Thymus (tissue), 11 donors: ENCODE measurements at regions not wholly inside any gene's neighbourhood (a gene's known extent, or its start where the extent isn't known, plus 50 kb on each side); places are given as distances from the start of the nearest gene placed in this dataset.

Experiments used
- DNase-seq, 9 donors: peaks; one replicate each; pipeline ENCODE4 v3.0.0-alpha.2; 2013; ENCODE audit warnings: low spot score in 9 of 9, low read depth in 6 of 9, missing footprints in 1 of 9
- H3K27ac ChIP-seq, 2 donors: one replicate each; pipeline ENCODE4 v1.5.1; 2013; ENCODE audit warnings: control low read depth in 1 of 2, low read depth in 1 of 2, low read length in 1 of 2, mild to moderate bottlenecking in 1 of 2, moderate library complexity in 1 of 2
- H3K27me3 ChIP-seq, 2 donors: one replicate each; pipeline ENCODE4 v1.5.1; 2013; ENCODE audit warnings: low read length in 1 of 2; ENCODE audit not compliant: control insufficient read depth in 2 of 2, insufficient read depth in 1 of 2
- H3K36me3 ChIP-seq, 2 donors: one replicate each; pipeline ENCODE4 v1.5.1; 2013; ENCODE audit warnings: low read length in 1 of 2, mild to moderate bottlenecking in 1 of 2, moderate library complexity in 1 of 2; ENCODE audit not compliant: control insufficient read depth in 2 of 2, insufficient read depth in 2 of 2
- H3K4me1 ChIP-seq, 2 donors: one replicate each; pipeline ENCODE4 v1.5.1; 2013; ENCODE audit warnings: low read length in 2 of 2; ENCODE audit not compliant: control insufficient read depth in 2 of 2, insufficient read depth in 2 of 2
- H3K4me3 ChIP-seq, 2 donors: one replicate each; pipeline ENCODE4 v1.5.1; 2013; ENCODE audit warnings: low read length in 2 of 2, control low read depth in 1 of 2, mild to moderate bottlenecking in 1 of 2
- H3K9me3 ChIP-seq, 2 donors: one replicate each; pipeline ENCODE4 v1.5.1; 2013; ENCODE audit warnings: low read length in 1 of 2, mild to moderate bottlenecking in 1 of 2; ENCODE audit not compliant: control insufficient read depth in 2 of 2, insufficient read depth in 1 of 2
- WGBS: extraction: QIAGEN DNeasy Blood & Tissue Kit; methylation state at CpG from one replicate; pipeline ENCODE4 v1.1.7; 2013; 5-methylcytosine and 5-hydroxymethylcytosine counted together
- donor health status: healthy.

DNA sequence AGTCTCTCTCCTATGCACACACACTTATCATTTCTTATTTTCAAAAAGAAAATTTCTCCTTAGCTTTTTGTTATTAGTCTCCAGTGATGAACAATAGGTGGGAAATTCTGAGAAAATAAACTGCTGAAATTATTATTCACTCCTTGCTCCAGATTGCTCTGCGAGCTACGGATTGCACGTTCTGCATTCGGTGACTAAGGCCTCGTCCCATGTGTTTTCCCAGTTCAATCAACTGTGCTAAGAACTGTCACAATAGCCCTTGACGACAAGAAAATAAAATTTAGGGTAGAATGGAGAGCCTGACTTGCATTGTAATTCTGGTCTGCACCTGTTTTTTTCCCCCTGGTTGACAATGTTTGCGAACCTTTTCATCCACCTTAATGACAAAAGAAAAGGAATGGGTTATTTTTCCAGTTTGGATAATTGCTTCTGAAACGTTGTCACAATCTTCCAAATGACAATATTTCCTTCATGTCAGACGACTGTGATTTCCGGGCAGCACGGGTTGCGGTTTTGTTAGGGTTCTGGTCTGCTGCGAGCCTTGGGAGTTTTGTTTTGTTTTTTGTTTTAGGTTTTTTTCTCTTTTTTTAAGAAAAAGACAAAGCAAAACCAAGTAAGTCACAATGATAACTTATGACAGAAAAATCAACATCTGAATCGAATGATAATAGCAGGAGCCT is 124.5 kb upstream of the NOCT start:
- no peak for DNase-seq
- Histone ChIP-seq H3K9me3 (no peaks in the 10 kb centered on the region), H3K27ac (no peak overlapping the region), H3K4me1 (no peaks in the 10 kb centered on the region), H3K36me3 (no peaks in the 10 kb centered on the region), H3K4me3 (no peak overlapping the region), H3K27me3 (no peaks in the 10 kb centered on the region)
- 85% methylated on average over 14 of the region's 14 CpGs for WGBS

DNA sequence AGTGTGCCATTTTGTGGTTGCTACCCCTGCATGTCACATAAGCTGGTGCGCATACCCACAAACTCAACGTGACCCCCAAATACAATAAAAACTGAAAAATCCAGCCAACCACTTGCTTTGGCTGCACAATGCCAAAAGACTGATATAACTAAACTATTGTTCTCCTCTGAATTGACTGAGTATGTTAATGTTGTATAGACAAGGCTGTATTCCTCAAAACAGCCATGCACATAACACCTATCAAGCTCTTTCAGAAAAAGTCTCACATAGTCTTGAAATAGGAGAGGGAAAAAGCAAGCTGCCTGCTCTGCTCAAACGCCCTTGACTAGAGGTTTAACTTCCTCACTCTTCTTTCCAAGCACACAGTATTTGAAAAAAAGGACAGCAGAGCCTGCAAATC is 126.4 kb upstream of the NOCT start:
- 69% methylated on average over 3 of the region's 3 CpGs for WGBS
- H3K9me3 ChIP-seq: no peaks in the 10 kb centered on the region
- no peak overlapping the region for H3K27ac ChIP-seq
- no peaks in the 10 kb centered on the region for H3K27me3 ChIP-seq
- no peak overlapping the region for H3K4me3 ChIP-seq
- DNase-seq: no peak
- H3K4me1 ChIP-seq: no peaks in the 10 kb centered on the region
- no peaks in the 10 kb centered on the region for H3K36me3 ChIP-seq

DNA sequence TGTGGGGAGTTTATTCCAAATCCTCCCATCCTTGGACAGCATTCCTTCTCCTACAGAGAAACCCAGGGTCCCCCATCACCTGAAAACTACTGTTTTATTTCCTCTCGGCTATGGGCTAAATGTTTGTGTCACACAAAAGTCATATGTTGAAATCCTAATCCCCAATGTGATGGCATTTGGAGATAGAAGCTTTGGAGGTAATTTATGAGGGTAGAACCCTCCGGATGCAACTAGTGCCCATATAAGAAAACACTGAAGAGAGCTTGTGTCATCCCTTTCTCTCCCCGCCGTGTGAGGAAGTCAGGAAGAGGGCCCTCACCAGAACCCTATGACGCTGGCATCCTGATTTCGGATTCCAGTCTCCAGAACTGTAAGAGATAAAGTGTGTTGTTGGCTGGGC is 127.8 kb upstream of the NOCT start:
- H3K4me1 ChIP-seq: no peaks in the 10 kb centered on the region
- H3K4me3 ChIP-seq: no peak overlapping the region
- H3K27me3 ChIP-seq: no peaks in the 10 kb centered on the region
- no peaks in the 10 kb centered on the region for H3K9me3 ChIP-seq
- no peak for DNase-seq
- H3K27ac ChIP-seq: no peak overlapping the region
- 96% methylated on average over 6 of the region's 6 CpGs for WGBS
- no peaks in the 10 kb centered on the region for H3K36me3 ChIP-seq

DNA sequence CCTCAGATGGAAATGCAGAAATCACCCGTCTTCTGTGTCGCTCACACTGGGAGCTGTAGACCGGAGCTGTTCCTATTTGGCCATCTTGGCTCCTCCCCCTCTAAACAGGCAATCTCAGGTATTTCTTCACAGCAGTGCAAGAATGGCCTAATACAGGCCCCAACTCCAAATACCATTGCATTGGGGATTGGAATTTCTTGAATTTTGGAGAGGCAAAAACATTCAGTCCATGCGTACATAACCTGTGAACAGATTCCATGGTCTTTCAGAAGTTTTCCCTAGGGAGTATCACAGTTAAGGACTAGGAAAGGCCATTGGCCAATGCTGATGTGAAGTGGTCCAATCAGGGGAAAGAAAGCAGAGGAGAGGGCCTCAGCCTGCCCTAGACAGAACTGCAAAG is 128.2 kb upstream of the NOCT start:
- DNase-seq: no peak
- no peak overlapping the region for H3K27ac ChIP-seq
- H3K4me1 ChIP-seq: no peaks in the 10 kb centered on the region
- WGBS: 97% methylated on average over 4 of the region's 4 CpGs
- no peaks in the 10 kb centered on the region for H3K27me3 ChIP-seq
- H3K9me3 ChIP-seq: no peaks in the 10 kb centered on the region
- H3K4me3 ChIP-seq: no peak overlapping the region
- H3K36me3 ChIP-seq: no peaks in the 10 kb centered on the region

DNA sequence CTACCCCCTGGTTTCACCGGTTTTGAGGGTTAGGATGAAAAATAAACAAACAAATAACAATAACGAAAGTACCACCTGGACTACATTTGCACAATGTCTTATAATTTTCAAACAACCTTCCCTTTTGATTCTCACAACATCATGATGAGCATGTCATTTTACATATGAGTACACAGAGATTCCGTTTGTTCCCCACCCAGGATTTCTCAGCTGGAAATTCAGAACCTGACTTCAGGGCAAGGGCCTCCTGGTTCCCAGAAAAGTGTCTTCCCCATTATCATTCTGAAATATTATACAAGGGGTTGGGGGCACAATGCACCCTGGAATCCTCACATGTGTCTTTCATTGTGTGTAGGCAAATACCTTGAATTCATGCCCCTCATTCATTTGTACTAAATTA is 135.8 kb upstream of the NOCT start:
- H3K4me1 ChIP-seq: no peaks in the 10 kb centered on the region
- H3K9me3 ChIP-seq: no peaks in the 10 kb centered on the region
- no peaks in the 10 kb centered on the region for H3K36me3 ChIP-seq
- no peak for DNase-seq
- no peak overlapping the region for H3K4me3 ChIP-seq
- H3K27me3 ChIP-seq: no peaks in the 10 kb centered on the region
- no peak overlapping the region for H3K27ac ChIP-seq
- 95% methylated on average over 3 of the region's 3 CpGs for WGBS

DNA sequence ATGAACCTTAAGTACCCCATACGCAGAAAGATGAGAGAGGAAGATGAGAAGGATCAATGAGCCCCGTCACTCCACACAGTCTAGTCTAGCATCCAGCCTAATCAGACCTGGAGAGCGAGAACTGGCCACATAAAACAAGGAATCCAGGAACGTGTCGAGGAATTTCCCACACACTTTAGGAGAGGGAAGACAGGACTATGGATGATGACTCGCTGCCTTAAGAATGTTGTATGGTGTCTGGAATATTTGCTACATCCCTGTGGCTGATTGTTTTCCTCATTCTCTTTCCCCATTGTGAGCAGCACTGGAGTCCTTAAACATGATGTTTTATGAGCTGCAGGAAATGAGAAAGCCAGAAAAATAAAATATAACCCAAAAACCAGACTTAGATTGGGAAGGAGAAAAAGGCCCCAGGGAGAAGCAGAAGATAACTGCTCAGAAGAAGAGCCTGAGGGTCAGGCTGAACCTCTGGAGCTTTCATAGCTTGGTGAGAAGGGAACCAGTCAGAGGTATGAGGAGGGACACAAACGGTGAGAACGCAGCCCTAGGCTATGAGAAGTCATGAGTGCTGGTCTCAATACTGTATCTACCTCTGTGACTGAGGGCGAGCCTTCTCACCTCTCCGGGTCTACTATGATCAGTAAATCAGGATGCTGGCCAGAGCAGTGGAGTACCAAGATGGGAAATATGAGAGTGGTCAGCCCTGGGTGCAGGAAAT is 139.5 kb upstream of the NOCT start:
- Histone ChIP-seq H3K27me3 (peaks cover 0 to 4% of the 10 kb centered on the region in 2 donors), H3K4me1 (no peaks in the 10 kb centered on the region), H3K27ac (no peak overlapping the region), H3K9me3 (no peaks in the 10 kb centered on the region), H3K4me3 (no peak overlapping the region), H3K36me3 (no peaks in the 10 kb centered on the region)
- no peak for DNase-seq
- WGBS: 93% methylated on average over 10 of the region's 10 CpGs

DNA sequence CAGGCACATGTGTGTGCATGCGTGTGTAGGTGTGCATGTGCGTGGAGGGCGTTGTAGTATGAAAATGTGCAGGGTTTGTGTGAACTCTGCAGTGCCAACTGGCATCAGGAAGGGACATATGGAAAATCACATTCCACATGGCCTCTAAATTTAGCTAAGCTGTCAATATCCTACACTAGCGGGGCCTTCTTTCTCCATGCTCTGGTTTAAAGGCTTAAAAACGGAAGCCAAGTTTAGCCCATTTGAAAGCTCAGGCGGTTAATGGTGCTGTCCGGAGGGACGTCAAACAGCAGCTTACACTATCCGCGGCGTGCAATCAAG is 144.1 kb upstream of the NOCT start:
- no peaks in the 10 kb centered on the region for H3K9me3 ChIP-seq
- WGBS: 83% methylated on average over 11 of the region's 11 CpGs
- no peak overlapping the region for H3K4me3 ChIP-seq
- no peak overlapping the region for H3K27ac ChIP-seq
- DNase-seq: no peak
- peaks cover 0 to 4% of the 10 kb centered on the region in 2 donors for H3K27me3 ChIP-seq
- no peaks in the 10 kb centered on the region for H3K4me1 ChIP-seq
- H3K36me3 ChIP-seq: no peaks in the 10 kb centered on the region

DNA sequence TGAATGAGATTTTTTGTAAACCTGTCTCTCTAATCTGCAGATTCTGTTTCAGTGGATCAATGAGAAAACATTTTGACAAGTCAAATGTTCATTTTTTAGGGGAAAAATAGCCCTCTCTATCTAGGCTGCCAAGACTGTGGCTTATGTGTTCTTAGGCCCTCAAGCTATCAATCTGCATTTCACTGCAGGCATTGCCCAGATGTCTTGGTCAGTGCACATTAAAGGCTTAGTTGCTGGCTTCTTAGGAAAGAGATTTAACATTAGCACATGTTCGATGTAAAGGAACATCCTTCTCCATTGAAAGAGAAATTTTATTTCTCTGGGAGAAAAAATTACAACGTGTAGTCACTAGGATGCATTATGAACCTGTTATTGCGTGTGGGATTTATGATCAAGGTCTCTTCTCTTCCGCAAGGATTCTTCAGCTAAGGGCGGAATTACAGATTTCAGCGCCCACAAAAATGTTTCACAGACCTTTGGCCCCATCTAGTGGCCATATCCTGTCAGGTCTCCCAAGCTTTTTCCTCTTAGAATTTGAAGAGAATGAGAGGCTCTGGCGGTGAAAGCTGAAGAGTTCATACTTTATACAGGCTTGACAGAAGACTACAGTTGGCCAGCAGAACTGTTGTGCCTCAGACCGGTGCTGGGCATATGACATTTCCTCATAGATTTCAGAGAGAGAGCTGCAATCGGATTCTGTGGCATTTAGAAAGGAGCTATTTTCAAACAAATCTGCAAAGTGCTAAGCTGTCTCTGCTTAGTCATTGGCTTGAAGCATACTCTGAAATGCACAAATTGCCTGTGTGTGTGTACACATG is 144.6 kb upstream of the NOCT start:
- H3K27ac ChIP-seq: no peak overlapping the region
- H3K27me3 ChIP-seq: peaks cover 0 to 7% of the 10 kb centered on the region in 2 donors
- peak; percentile 10 to 66 (median 30) for DNase-seq
- no peaks in the 10 kb centered on the region for H3K4me1 ChIP-seq
- no peak overlapping the region for H3K4me3 ChIP-seq
- no peaks in the 10 kb centered on the region for H3K36me3 ChIP-seq
- WGBS: 14% methylated on average over 9 of the region's 9 CpGs
- no peaks in the 10 kb centered on the region for H3K9me3 ChIP-seq

DNA sequence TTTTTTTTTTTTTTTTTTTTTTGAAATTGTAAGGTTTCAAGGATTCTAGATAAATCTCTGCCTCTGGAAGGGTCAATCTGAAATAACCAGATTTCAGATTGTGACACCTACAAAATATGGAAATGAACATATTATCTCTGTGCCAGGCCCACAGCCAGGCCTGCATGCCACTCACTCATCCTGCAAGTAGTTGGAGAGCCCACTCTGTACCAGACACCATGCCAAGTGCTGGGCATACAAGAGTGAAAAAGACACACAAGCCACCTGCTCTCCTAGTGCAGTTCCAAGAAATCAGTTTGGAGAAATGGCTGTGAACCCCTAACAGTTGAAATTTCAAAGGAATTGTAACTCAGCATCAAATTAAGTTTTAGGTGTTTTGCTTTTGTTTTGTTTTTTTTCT is 145.9 kb upstream of the NOCT start:
- Histone ChIP-seq H3K9me3 (no peaks in the 10 kb centered on the region), H3K27me3 (peaks cover 0 to 7% of the 10 kb centered on the region in 2 donors), H3K4me1 (peaks cover 0 to 3% of the 10 kb centered on the region in 2 donors), H3K4me3 (no peak overlapping the region), H3K36me3 (no peaks in the 10 kb centered on the region), H3K27ac (no peak overlapping the region)
- DNase-seq: no peak
